ENCODE measurements at regions not wholly inside any gene's neighbourhood (a gene's known extent, or its start where the extent isn't known, plus 50 kb on each side); places are given as distances from the start of the nearest gene placed in this dataset.

GRCh38 chr13:30371649-30372265 lies 50.5 kb upstream of the UBE2L5 start:
- H3K27me3 ChIP-seq = no peaks in the 10 kb centered on the region
- no peak for DNase-seq
- H3K9me3 ChIP-seq = no peaks in the 10 kb centered on the region
- H3K4me1 ChIP-seq = no peaks in the 10 kb centered on the region
- no peak overlapping the region for H3K27ac ChIP-seq
- H3K36me3 ChIP-seq = no peaks in the 10 kb centered on the region
- no peak for TF ChIP-seq POLR2A (IDR thresholded peaks at IDR 0.05)
- TF ChIP-seq CTCF (IDR thresholded peaks at IDR 0.05) = no peak
- intact Hi-C loops (cut with DNase I; ENCODE audit: low total_unique reads) = no loop called here
- no peak overlapping the region for H3K4me3 ChIP-seq

Measured in uterus (tissue), 3 donors.